Lower lobe of right lung (tissue), 2 donors: ENCODE measurements at regions not wholly inside any gene's neighbourhood (a gene's known extent, or its start where the extent isn't known, plus 50 kb on each side); places are given as distances from the start of the nearest gene placed in this dataset.

Experiments used
- ATAC-seq, 2 donors: fragments of 200-7000 bp; cut with Tn5 transposase; one replicate each; pipeline ENCODE4 v1.9.1; 2020 to 2022; ENCODE audit warnings: mild to moderate bottlenecking in 2 of 2, moderate library complexity in 2 of 2
- DNase-seq: peaks from one replicate; pipeline ENCODE4 v3.0.0-alpha.2; 2020
- H3K27ac ChIP-seq: fragments of 200-600 bp; one replicate; pipeline ENCODE4 v1.8.0; 2022
- H3K27me3 ChIP-seq: fragments of 200-600 bp; one replicate; pipeline ENCODE4 v1.8.0; 2022; ENCODE audit warnings: low read depth
- H3K36me3 ChIP-seq: fragments of 200-600 bp; one replicate; pipeline ENCODE4 v1.8.0; 2022; ENCODE audit warnings: mild to moderate bottlenecking
- H3K4me1 ChIP-seq: fragments of 200-600 bp; one replicate; pipeline ENCODE4 v1.8.0; 2022
- H3K4me3 ChIP-seq: fragments of 200-600 bp; one replicate; pipeline ENCODE4 v1.8.0; 2022; ENCODE audit warnings: mild to moderate bottlenecking
- H3K9me3 ChIP-seq: fragments of 200-600 bp; one replicate; pipeline ENCODE4 v1.8.0; 2022
- intact Hi-C: fragments of 100-400 bp; cut with DNase I; formaldehyde crosslinking; loops from one replicate; pipeline ENCODE4 v1.11.0; 2022
- TF ChIP-seq, protein P1 (sequence below): fragments of 200-600 bp; IDR thresholded peaks from one replicate; pipeline ENCODE4 v1.8.0; 2022; ENCODE audit warnings: antibody characterized with exemption, mild to moderate bottlenecking
- donor health status: DM: no; HTN: yes; CAD: no; lungs with severe emphysema.

DNA sequence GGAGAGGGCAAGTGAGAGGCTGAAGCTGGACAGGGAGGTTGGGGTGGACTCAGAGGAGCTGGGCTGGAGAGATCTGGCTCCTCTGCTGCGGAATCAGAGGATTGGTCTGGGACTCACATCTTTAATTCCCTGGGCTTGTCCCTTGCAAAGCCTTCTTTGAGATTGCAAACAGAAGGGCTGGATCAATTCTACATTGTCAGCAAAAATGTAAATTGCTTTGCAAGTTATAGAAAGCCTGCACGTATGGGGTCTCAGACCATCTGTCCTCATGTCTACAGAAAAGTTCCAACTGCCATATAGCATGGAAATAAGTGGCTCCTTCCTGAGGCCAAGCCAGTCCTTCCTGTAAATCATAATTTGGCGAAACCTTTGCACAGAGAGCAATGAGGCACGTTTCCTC is 449.6 kb downstream of the UBE2NL start:
- Histone ChIP-seq H3K36me3 (no peaks in the 10 kb centered on the region), H3K4me1 (no peaks in the 10 kb centered on the region), H3K27ac (no peak overlapping the region), H3K4me3 (no peak overlapping the region), H3K27me3 (no peaks in the 10 kb centered on the region), H3K9me3 (no peaks in the 10 kb centered on the region)
- intact Hi-C loops, result no loop called here
- no peak for DNase-seq
- TF ChIP-seq, protein P1, sequence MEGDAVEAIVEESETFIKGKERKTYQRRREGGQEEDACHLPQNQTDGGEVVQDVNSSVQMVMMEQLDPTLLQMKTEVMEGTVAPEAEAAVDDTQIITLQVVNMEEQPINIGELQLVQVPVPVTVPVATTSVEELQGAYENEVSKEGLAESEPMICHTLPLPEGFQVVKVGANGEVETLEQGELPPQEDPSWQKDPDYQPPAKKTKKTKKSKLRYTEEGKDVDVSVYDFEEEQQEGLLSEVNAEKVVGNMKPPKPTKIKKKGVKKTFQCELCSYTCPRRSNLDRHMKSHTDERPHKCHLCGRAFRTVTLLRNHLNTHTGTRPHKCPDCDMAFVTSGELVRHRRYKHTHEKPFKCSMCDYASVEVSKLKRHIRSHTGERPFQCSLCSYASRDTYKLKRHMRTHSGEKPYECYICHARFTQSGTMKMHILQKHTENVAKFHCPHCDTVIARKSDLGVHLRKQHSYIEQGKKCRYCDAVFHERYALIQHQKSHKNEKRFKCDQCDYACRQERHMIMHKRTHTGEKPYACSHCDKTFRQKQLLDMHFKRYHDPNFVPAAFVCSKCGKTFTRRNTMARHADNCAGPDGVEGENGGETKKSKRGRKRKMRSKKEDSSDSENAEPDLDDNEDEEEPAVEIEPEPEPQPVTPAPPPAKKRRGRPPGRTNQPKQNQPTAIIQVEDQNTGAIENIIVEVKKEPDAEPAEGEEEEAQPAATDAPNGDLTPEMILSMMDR, result no peak
- no peak for ATAC-seq

DNA sequence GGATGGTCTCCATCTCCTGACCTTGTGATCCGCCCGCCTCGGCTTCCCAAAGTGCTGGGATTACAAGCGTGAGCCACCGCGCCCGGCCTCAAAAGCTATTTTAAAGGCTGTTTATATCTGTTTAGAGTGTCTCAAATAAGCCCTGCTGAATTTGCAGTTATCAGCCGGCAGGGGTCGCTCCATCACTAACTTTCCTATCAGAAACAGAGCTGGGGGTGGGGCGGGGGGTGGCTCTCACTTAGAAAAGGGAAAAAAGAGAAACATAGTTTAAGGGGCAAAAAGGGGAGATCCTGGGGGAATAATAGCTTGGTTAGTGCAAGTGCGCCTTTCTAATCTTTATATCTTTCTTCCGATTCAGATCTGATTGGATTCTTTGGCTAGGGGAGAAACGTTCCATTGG is 450.7 kb downstream of the UBE2NL start:
- H3K4me3 ChIP-seq, result no peak overlapping the region
- H3K4me1 ChIP-seq, result no peaks in the 10 kb centered on the region
- H3K36me3 ChIP-seq, result no peaks in the 10 kb centered on the region
- no peak for ATAC-seq
- H3K27me3 ChIP-seq, result no peaks in the 10 kb centered on the region
- H3K9me3 ChIP-seq, result no peaks in the 10 kb centered on the region
- no peak overlapping the region for H3K27ac ChIP-seq
- DNase-seq, result no peak
- TF ChIP-seq, protein P1, result no peak
- intact Hi-C loops, result no loop called here

DNA sequence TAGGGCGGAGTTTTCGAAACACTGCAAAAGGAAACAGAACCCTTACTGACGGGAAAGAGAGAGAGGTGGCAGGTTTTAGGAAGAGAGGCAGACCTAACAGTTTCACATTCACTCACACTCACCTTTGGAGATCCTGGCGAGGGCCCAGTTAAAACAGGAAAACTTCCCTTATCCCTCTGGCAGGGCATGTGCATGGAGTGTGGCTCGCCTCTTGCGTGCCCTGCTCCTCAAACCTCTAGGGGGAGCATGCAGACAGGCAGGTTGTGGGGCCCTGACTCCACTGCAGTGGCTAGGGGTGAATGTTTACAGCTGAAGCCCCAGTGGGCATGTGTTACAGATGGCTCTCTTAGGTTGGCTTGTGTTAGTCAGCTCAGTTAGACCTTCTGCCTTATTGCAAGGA is 451.5 kb downstream of the UBE2NL start:
- no peaks in the 10 kb centered on the region for H3K4me1 ChIP-seq
- intact Hi-C loops, result no loop called here
- no peak overlapping the region for H3K27ac ChIP-seq
- no peaks in the 10 kb centered on the region for H3K36me3 ChIP-seq
- ATAC-seq (no peak), DNase-seq (no peak)
- H3K4me3 ChIP-seq, result no peak overlapping the region
- H3K27me3 ChIP-seq, result no peaks in the 10 kb centered on the region
- TF ChIP-seq, protein P1, result no peak
- no peaks in the 10 kb centered on the region for H3K9me3 ChIP-seq

DNA sequence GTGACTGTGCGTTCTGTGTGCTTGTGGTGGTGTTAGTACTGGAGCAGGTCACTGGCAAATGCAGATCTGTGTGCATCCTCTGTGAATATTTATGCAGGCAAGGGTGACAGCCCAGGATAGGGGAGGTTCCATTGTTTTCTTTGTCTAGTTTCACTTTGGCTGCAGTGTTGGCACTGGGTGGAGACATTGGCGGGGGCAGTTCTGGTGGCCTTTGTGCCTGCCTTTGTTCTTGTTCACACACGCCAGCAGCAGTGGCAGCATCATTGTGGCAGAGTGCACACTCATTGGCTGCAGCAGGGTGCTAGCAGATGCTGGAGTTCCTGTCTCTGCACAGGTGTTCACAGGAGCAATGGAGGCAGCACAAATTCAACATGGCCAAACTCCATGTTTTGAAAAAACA is 495.3 kb downstream of the UBE2NL start:
- Histone ChIP-seq H3K4me3 (no peak overlapping the region), H3K9me3 (no peaks in the 10 kb centered on the region), H3K4me1 (no peaks in the 10 kb centered on the region), H3K36me3 (no peaks in the 10 kb centered on the region), H3K27ac (no peak overlapping the region), H3K27me3 (no peaks in the 10 kb centered on the region)
- ATAC-seq (no peak), DNase-seq (no peak)
- TF ChIP-seq, protein P1, result no peak
- intact Hi-C loops, result no loop called here

DNA sequence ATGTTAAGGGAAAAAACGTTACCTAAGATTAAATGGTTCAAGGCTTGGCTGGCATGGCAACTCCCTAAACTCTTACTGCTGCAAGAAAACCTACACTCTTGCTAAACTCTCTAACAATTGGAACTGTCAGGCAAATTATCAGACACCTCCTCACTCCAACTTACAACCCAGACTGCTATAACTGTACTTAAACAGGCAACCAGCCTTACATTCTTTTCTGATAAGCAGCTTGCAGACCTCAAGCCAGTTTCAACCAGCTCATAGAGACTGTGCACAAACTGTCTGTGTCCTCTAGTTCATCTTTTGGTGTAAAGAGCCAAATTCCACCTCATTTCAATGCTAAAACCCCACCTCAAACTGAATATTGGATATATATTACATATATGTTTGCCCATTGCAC is 504.9 kb downstream of the UBE2NL start:
- no peaks in the 10 kb centered on the region for H3K9me3 ChIP-seq
- ATAC-seq (no peak), DNase-seq (no peak)
- no peaks in the 10 kb centered on the region for H3K36me3 ChIP-seq
- no peak overlapping the region for H3K4me3 ChIP-seq
- no peak overlapping the region for H3K27ac ChIP-seq
- H3K27me3 ChIP-seq, result no peaks in the 10 kb centered on the region
- intact Hi-C loops, result no loop called here
- no peaks in the 10 kb centered on the region for H3K4me1 ChIP-seq
- TF ChIP-seq, protein P1, result no peak
